C4-2B (cell line): ENCODE measurements at regions not wholly inside any gene's neighbourhood (a gene's known extent, or its start where the extent isn't known, plus 50 kb on each side); places are given as distances from the start of the nearest gene placed in this dataset.
"Not testable (repeated sequence)": the region's sequence is repeated elsewhere in the genome, so short reads cannot be mapped to it uniquely, and the experiment has no call there.

ENCODE experiments used
- ZFX ChIP-seq: fragments of 450-650 bp; IDR thresholded peaks from 2 replicates; pipeline ENCODE4 v1.6.1; 2017
- TF ChIP-seq, protein P1 (sequence below): fragments of 450-650 bp; conservative IDR thresholded peaks from 2 replicates; pipeline ENCODE4 v1.5.1; 2017; ENCODE audit warnings: mild to moderate bottlenecking

DNA sequence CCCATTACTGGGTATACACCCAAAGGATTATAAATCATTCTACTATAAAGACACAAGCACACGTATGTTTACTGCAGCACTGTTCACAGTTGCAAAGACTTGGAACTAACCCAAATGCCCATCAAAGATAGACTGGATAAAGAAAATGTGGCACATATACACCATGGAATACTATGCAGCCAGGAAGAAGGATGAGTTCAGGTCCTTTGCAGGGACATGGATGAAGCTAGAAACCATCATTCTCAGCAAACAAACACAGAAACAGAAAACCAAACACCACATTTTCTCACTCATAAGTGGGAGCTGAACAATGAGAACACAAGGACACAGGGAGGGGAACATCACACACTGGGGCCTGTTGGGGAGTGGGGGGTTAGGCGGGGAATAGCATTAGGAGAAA lies 90.0 kb upstream of the TRAM1L1 start:
- TF ChIP-seq, protein P1, sequence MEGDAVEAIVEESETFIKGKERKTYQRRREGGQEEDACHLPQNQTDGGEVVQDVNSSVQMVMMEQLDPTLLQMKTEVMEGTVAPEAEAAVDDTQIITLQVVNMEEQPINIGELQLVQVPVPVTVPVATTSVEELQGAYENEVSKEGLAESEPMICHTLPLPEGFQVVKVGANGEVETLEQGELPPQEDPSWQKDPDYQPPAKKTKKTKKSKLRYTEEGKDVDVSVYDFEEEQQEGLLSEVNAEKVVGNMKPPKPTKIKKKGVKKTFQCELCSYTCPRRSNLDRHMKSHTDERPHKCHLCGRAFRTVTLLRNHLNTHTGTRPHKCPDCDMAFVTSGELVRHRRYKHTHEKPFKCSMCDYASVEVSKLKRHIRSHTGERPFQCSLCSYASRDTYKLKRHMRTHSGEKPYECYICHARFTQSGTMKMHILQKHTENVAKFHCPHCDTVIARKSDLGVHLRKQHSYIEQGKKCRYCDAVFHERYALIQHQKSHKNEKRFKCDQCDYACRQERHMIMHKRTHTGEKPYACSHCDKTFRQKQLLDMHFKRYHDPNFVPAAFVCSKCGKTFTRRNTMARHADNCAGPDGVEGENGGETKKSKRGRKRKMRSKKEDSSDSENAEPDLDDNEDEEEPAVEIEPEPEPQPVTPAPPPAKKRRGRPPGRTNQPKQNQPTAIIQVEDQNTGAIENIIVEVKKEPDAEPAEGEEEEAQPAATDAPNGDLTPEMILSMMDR: not testable (repeated sequence)
- TF ChIP-seq ZFX: not testable (repeated sequence)
